ENCODE measurements at regions not wholly inside any gene's neighbourhood (a gene's known extent, or its start where the extent isn't known, plus 50 kb on each side); places are given as distances from the start of the nearest gene placed in this dataset.

- Histone ChIP-seq H2AFZ (ENCODE audit: low read length) (no peak overlapping the region), H3K36me3 (replicated peaks in 1 of 2; ENCODE audit: control insufficient read depth in 1 of 2, insufficient read depth in 2 of 2, low read length in 2 of 2) (no peaks in the 10 kb centered on the region), H3K4me2 (ENCODE audit: low read depth, low read length) (no peak overlapping the region), H3K9ac (ENCODE audit: insufficient read depth, low read depth, low read length) (no peak overlapping the region), H3K27ac (ENCODE audit: extremely low read length, insufficient read depth, low read length) (no peak overlapping the region), H3K4me1 (ENCODE audit: insufficient read depth, low read length) (no peaks in the 10 kb centered on the region), H3K4me3 (replicated peaks in 1 of 3; ENCODE audit: insufficient read depth in 1 of 3, low read depth in 2 of 3, low read length in 3 of 3) (no peak overlapping the region), H3K79me2 (ENCODE audit: insufficient read depth, low read length) (no peaks in the 10 kb centered on the region), H3K9me3 (ENCODE audit: low read length) (no peaks in the 10 kb centered on the region), H3K27me3 (ENCODE audit: control insufficient read depth in 1 of 2, insufficient read depth in 2 of 2, low read length in 2 of 2) (0 out of 5 replicates have a peak, but pooled peaks cover 0 to 4% of the 10 kb centered on the region in 2 experiments), H4K20me1 (ENCODE audit: insufficient read depth, low read length) (no peaks in the 10 kb centered on the region)
- FAIRE-seq (no peak), DNase-seq (ENCODE audit: low spot score) (no peak), ATAC-seq (no peak)
- ChIA-PET CTCF (ENCODE audit: low intra/inter-chr PET ratio, low total read pairs) (no interaction called here), POLR2A (no interaction called here)
- intact Hi-C loops (cut with micrococcal nuclease; ENCODE audit: unreplicated experiment) (no loop called here), in situ Hi-C loops (cut with HindIII; ENCODE audit: extremely low pct_ligation_motif_present, low pct_unique_long_range_greater_than_20kb) (no loop called here)
- TF ChIP-seq KLF9 (CRISPR knock-in tag; IDR thresholded peaks at IDR 0.05; ENCODE audit: low read depth) (no peak), ELF3 (CRISPR knock-in tag; IDR thresholded peaks at IDR 0.05) (no peak), ATF6 (CRISPR knock-in tag; conservative IDR thresholded peaks at IDR 0.05) (no peak), NFYB (CRISPR knock-in tag; IDR thresholded peaks at IDR 0.05) (no peak), ZNF501 (CRISPR knock-in tag; IDR thresholded peaks at IDR 0.05) (no peak), ZNF446 (CRISPR knock-in tag; IDR thresholded peaks at IDR 0.05) (no peak), ZNF530 (CRISPR knock-in tag; IDR thresholded peaks at IDR 0.05; ENCODE audit: low read depth) (no peak), ZNF878 (CRISPR knock-in tag; IDR thresholded peaks at IDR 0.05) (no peak), JDP2 (CRISPR knock-in tag; IDR thresholded peaks at IDR 0.05; ENCODE audit: borderline replicate concordance) (no peak), DPF2 (CRISPR knock-in tag; IDR thresholded peaks at IDR 0.05; ENCODE audit: borderline replicate concordance, low read depth) (no peak), ZKSCAN1 (IDR thresholded peaks at IDR 0.05; ENCODE audit: low read length) (no peak), ZNF703 (CRISPR knock-in tag; IDR thresholded peaks at IDR 0.05; ENCODE audit: borderline replicate concordance) (no peak), SRSF4 (IDR thresholded peaks at IDR 0.05; ENCODE audit: low read depth, low read length, poor library complexity, severe bottlenecking) (no peak), SP5 (CRISPR knock-in tag; IDR thresholded peaks at IDR 0.05; ENCODE audit: borderline replicate concordance, low read depth) (no peak), ZNF552 (CRISPR knock-in tag; IDR thresholded peaks at IDR 0.05; ENCODE audit: borderline replicate concordance) (no peak), MAFF (IDR thresholded peaks at IDR 0.05; ENCODE audit: low read depth, low read length) (no peak), ZNF652 (CRISPR knock-in tag; IDR thresholded peaks at IDR 0.05; ENCODE audit: borderline replicate concordance, low read depth) (no peak)
- WGBS (ENCODE audit: low lambda C conversion rate) = 4% methylated on average over 5 of the region's 5 CpGs
- BruUV-seq (replicated peaks) = no TSS peak
Measured at GRCh38 chr14:97095269-97095668, 298.1 kb downstream of the VRK1 start.

Data from HepG2 (cell line).